Spleen (tissue), 7 donors: ENCODE measurements at regions not wholly inside any gene's neighbourhood (a gene's known extent, or its start where the extent isn't known, plus 50 kb on each side); places are given as distances from the start of the nearest gene placed in this dataset.

ENCODE experiments used
- POLR2A ChIP-seq, 3 donors: fragments of 450-650 bp; IDR thresholded peaks; one replicate each; pipeline ENCODE4 v1.5.1; 2017; ENCODE audit warnings: antibody characterized with exemption in 3 of 3, mild to moderate bottlenecking in 1 of 3
- TF ChIP-seq, protein P1 (sequence below), 11 experiments: fragments of 200-600 bp in 7 of 11; fragments of 450-650 bp in 4 of 11; sonication (generic) in 4 of 11; IDR thresholded peaks in 8 of 11; conservative IDR thresholded peaks in 3 of 11; 1 replicate in 7 of 11; 2 replicates in 4 of 11; pipeline versions ENCODE4 v1.4.0 to v1.8.0; 2016 to 2021; ENCODE audit warnings: antibody characterized with exemption in 11 of 11, inconsistent platforms in 4 of 11, mild to moderate bottlenecking in 1 of 11
- donor health status: DM: no; HTN: no; CAD: no; lungs with moderate emphysema.
- donor health status: DM: no; HTN: no; CAD: no.
- donor health status: DM: no; HTN: no; CAD: no.

DNA sequence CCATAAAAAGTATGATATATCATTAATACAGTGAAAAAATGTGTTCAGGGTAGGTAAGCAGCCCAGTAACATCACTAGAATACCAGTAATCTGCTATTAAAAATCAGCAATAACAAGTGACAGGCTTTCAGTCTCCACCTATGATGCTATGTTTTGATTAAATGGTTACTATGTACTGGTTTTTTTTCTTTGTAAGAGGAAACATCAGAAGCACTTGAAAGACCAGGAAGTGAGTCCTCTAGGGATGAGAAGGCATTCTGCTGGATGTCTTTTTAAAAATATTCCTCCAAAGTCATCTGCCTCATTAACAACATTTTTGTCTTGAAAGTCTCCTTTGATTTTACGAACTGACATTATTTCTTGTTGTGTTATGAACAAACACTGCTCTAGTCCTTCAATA, 136.0 kb upstream of the FAM98A start:
- TF ChIP-seq, protein P1, sequence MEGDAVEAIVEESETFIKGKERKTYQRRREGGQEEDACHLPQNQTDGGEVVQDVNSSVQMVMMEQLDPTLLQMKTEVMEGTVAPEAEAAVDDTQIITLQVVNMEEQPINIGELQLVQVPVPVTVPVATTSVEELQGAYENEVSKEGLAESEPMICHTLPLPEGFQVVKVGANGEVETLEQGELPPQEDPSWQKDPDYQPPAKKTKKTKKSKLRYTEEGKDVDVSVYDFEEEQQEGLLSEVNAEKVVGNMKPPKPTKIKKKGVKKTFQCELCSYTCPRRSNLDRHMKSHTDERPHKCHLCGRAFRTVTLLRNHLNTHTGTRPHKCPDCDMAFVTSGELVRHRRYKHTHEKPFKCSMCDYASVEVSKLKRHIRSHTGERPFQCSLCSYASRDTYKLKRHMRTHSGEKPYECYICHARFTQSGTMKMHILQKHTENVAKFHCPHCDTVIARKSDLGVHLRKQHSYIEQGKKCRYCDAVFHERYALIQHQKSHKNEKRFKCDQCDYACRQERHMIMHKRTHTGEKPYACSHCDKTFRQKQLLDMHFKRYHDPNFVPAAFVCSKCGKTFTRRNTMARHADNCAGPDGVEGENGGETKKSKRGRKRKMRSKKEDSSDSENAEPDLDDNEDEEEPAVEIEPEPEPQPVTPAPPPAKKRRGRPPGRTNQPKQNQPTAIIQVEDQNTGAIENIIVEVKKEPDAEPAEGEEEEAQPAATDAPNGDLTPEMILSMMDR (IDR thresholded peaks at IDR 0.05 in 8 of 11, conservative IDR thresholded peaks at IDR 0.05 in 3 of 11): no peak
- no peak for TF ChIP-seq POLR2A (IDR thresholded peaks at IDR 0.05)
